HG02678 (cell line): ENCODE measurements at regions not wholly inside any gene's neighbourhood (a gene's known extent, or its start where the extent isn't known, plus 50 kb on each side); places are given as distances from the start of the nearest gene placed in this dataset.

Experiments
- ATAC-seq: cut with Tn5 transposase; IDR thresholded peaks from one replicate; pipeline ENCODE4 v1.9.1; 2021; ENCODE audit warnings: mild to moderate bottlenecking, moderate library complexity; ENCODE audit not compliant: unreplicated experiment

GRCh38 chr12:90062799-90063198 is 354.2 kb upstream of the ATP2B1 start:
- no peak for ATAC-seq

GRCh38 chr12:90061809-90062208 is 353.2 kb upstream of the ATP2B1 start:
- no peak for ATAC-seq

GRCh38 chr12:90060031-90060430 is 351.4 kb upstream of the ATP2B1 start:
- ATAC-seq = no peak

GRCh38 chr12:90058704-90059103 is 350.1 kb upstream of the ATP2B1 start:
- no peak for ATAC-seq

- ATAC-seq = no peak
Measured at GRCh38 chr12:90055071-90055470, 346.4 kb upstream of the ATP2B1 start.

GRCh38 chr12:90048918-90049317 is 340.3 kb upstream of the ATP2B1 start:
- ATAC-seq = no peak

GRCh38 chr12:90045559-90045958 is 336.9 kb upstream of the ATP2B1 start:
- no peak for ATAC-seq

GRCh38 chr12:90044069-90044468 is 335.4 kb upstream of the ATP2B1 start:
- no peak for ATAC-seq

- ATAC-seq = no peak
Measured at GRCh38 chr12:90042920-90043641, 334.4 kb upstream of the ATP2B1 start.

GRCh38 chr12:90038289-90038688 is 329.7 kb upstream of the ATP2B1 start:
- no peak for ATAC-seq

GRCh38 chr12:90037740-90038139 is 329.1 kb upstream of the ATP2B1 start:
- ATAC-seq = no peak

GRCh38 chr12:90036637-90037036 is 328.0 kb upstream of the ATP2B1 start:
- ATAC-seq = no peak

- no peak for ATAC-seq
Measured at GRCh38 chr12:90030726-90031125, 322.1 kb upstream of the ATP2B1 start.

GRCh38 chr12:90029317-90029716 is 320.7 kb upstream of the ATP2B1 start:
- ATAC-seq = no peak

GRCh38 chr12:90028635-90029051 is 320.0 kb upstream of the ATP2B1 start:
- no peak for ATAC-seq

GRCh38 chr12:90027889-90028634 is 319.4 kb upstream of the ATP2B1 start:
- no peak for ATAC-seq

GRCh38 chr12:90027041-90027440 is 318.4 kb upstream of the ATP2B1 start:
- ATAC-seq = no peak

- no peak for ATAC-seq
Measured at GRCh38 chr12:90026516-90026915, 317.9 kb upstream of the ATP2B1 start.

GRCh38 chr12:90024262-90024661 is 315.6 kb upstream of the ATP2B1 start:
- no peak for ATAC-seq

- no peak for ATAC-seq
Measured at GRCh38 chr12:90023207-90023900, 314.7 kb upstream of the ATP2B1 start.

GRCh38 chr12:90021795-90022440 is 313.3 kb upstream of the ATP2B1 start:
- no peak for ATAC-seq
